ENCODE measurements at regions not wholly inside any gene's neighbourhood (a gene's known extent, or its start where the extent isn't known, plus 50 kb on each side); places are given as distances from the start of the nearest gene placed in this dataset.

GRCh38 chr13:112209711-112210110 is 142.8 kb downstream of the SOX1 start:
- Histone ChIP-seq H3K9me3 (ENCODE audit: control insufficient read depth in 2 of 2, insufficient read depth in 1 of 2, low read length in 1 of 2) (no peaks in the 10 kb centered on the region), H3K27ac (ENCODE audit: low read depth in 1 of 2, low read length in 1 of 2) (no peak overlapping the region), H3K4me3 (ENCODE audit: low read length in 2 of 2) (no peak overlapping the region), H3K36me3 (ENCODE audit: control insufficient read depth in 2 of 2, insufficient read depth in 2 of 2, low read length in 1 of 2) (no peaks in the 10 kb centered on the region), H3K27me3 (ENCODE audit: control insufficient read depth in 2 of 2, insufficient read depth in 1 of 2, low read length in 1 of 2) (peaks cover 11 to 22% of the 10 kb centered on the region in 2 donors), H3K4me1 (ENCODE audit: control insufficient read depth in 2 of 2, insufficient read depth in 2 of 2, low read length in 2 of 2) (no peaks in the 10 kb centered on the region)
- 92% methylated on average over 9 of the region's 9 CpGs for WGBS
- DNase-seq (ENCODE audit: low read depth in 6 of 9, low spot score in 9 of 9) = no peak

GRCh38 chr13:112210371-112210770 is 143.4 kb downstream of the SOX1 start:
- Histone ChIP-seq H3K4me3 (ENCODE audit: low read length in 2 of 2) (no peak overlapping the region), H3K27ac (ENCODE audit: low read depth in 1 of 2, low read length in 1 of 2) (no peak overlapping the region), H3K4me1 (ENCODE audit: control insufficient read depth in 2 of 2, insufficient read depth in 2 of 2, low read length in 2 of 2) (no peaks in the 10 kb centered on the region), H3K9me3 (ENCODE audit: control insufficient read depth in 2 of 2, insufficient read depth in 1 of 2, low read length in 1 of 2) (no peaks in the 10 kb centered on the region), H3K36me3 (ENCODE audit: control insufficient read depth in 2 of 2, insufficient read depth in 2 of 2, low read length in 1 of 2) (no peaks in the 10 kb centered on the region), H3K27me3 (ENCODE audit: control insufficient read depth in 2 of 2, insufficient read depth in 1 of 2, low read length in 1 of 2) (peaks cover 5 to 16% of the 10 kb centered on the region in 2 donors)
- 71% methylated on average over 11 of the region's 11 CpGs for WGBS
- no peak for DNase-seq (ENCODE audit: low read depth in 6 of 9, low spot score in 9 of 9)

DNA sequence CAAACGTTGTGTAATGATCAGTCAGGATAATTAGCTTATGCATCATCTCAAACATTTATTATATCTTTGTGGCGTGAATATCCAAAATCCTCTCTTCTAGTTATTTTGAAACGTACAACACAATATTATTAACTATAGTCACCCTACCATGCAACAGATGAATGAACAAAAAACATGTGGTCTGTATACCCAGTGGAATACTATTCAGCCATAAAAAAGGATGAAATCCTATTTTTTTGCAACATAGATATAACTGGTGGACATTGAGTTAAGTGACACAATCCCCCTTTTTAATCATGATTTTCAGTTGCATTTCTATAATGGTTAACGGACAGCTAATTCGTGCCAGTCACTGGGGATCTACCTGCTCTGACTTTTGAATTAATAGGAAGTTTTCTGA is 145.6 kb downstream of the SOX1 start:
- Histone ChIP-seq H3K9me3 (ENCODE audit: control insufficient read depth in 2 of 2, insufficient read depth in 1 of 2, low read length in 1 of 2) (no peaks in the 10 kb centered on the region), H3K27ac (ENCODE audit: low read depth in 1 of 2, low read length in 1 of 2) (no peak overlapping the region), H3K4me3 (ENCODE audit: low read length in 2 of 2) (no peak overlapping the region), H3K4me1 (ENCODE audit: control insufficient read depth in 2 of 2, insufficient read depth in 2 of 2, low read length in 2 of 2) (no peaks in the 10 kb centered on the region), H3K36me3 (ENCODE audit: control insufficient read depth in 2 of 2, insufficient read depth in 2 of 2, low read length in 1 of 2) (no peaks in the 10 kb centered on the region), H3K27me3 (ENCODE audit: control insufficient read depth in 2 of 2, insufficient read depth in 1 of 2, low read length in 1 of 2) (peaks cover 0 to 4% of the 10 kb centered on the region in 2 donors)
- DNase-seq (ENCODE audit: low read depth in 6 of 9, low spot score in 9 of 9) = no peak
- WGBS = 93% methylated on average over 5 of the region's 5 CpGs

- DNase-seq (ENCODE audit: low read depth in 6 of 9, low spot score in 9 of 9) = no peak
- Histone ChIP-seq H3K9me3 (ENCODE audit: control insufficient read depth in 2 of 2, insufficient read depth in 1 of 2, low read length in 1 of 2) (no peaks in the 10 kb centered on the region), H3K4me1 (ENCODE audit: control insufficient read depth in 2 of 2, insufficient read depth in 2 of 2, low read length in 2 of 2) (no peaks in the 10 kb centered on the region), H3K27ac (ENCODE audit: low read depth in 1 of 2, low read length in 1 of 2) (no peak overlapping the region), H3K4me3 (ENCODE audit: low read length in 2 of 2) (no peak overlapping the region), H3K27me3 (ENCODE audit: control insufficient read depth in 2 of 2, insufficient read depth in 1 of 2, low read length in 1 of 2) (peaks cover 0 to 1% of the 10 kb centered on the region in 2 donors), H3K36me3 (ENCODE audit: control insufficient read depth in 2 of 2, insufficient read depth in 2 of 2, low read length in 1 of 2) (no peaks in the 10 kb centered on the region)
- 87% methylated on average over 24 of the region's 24 CpGs for WGBS
Measured at GRCh38 chr13:112213467-112214255, 146.7 kb downstream of the SOX1 start.

DNA sequence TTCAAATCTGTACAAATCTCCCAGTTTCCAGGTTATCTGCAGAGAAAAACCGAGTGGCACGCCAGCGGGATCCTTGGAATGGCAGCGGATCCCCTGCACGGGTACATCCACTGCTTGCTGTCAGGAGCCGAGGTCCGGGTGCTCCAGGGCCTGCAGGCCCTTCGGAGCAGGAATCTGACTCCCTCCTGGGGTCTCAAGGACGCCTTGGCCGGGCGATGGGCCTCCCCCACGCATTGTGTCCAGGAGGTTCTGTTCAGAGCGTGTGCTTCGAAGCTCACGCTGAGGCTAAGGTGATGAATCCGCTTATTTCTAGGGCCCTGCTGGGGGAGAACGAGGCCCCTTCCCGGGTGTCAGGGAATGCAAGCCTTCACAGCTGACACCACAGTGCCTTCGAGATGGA is 148.9 kb downstream of the SOX1 start:
- H3K36me3 ChIP-seq (ENCODE audit: control insufficient read depth in 2 of 2, insufficient read depth in 2 of 2, low read length in 1 of 2) = no peaks in the 10 kb centered on the region
- no peak for DNase-seq (ENCODE audit: low read depth in 6 of 9, low spot score in 9 of 9)
- WGBS = 86% methylated on average over 19 of the region's 19 CpGs
- H3K4me1 ChIP-seq (ENCODE audit: control insufficient read depth in 2 of 2, insufficient read depth in 2 of 2, low read length in 2 of 2) = no peaks in the 10 kb centered on the region
- H3K9me3 ChIP-seq (ENCODE audit: control insufficient read depth in 2 of 2, insufficient read depth in 1 of 2, low read length in 1 of 2) = no peaks in the 10 kb centered on the region
- no peak overlapping the region for H3K27ac ChIP-seq (ENCODE audit: low read depth in 1 of 2, low read length in 1 of 2)
- H3K27me3 ChIP-seq (ENCODE audit: control insufficient read depth in 2 of 2, insufficient read depth in 1 of 2, low read length in 1 of 2) = no peaks in the 10 kb centered on the region
- H3K4me3 ChIP-seq (ENCODE audit: low read length in 2 of 2) = no peak overlapping the region

GRCh38 chr13:112217431-112217830 is 150.5 kb downstream of the SOX1 start:
- Histone ChIP-seq H3K36me3 (ENCODE audit: control insufficient read depth in 2 of 2, insufficient read depth in 2 of 2, low read length in 1 of 2) (no peaks in the 10 kb centered on the region), H3K27ac (ENCODE audit: low read depth in 1 of 2, low read length in 1 of 2) (no peak overlapping the region), H3K9me3 (ENCODE audit: control insufficient read depth in 2 of 2, insufficient read depth in 1 of 2, low read length in 1 of 2) (no peaks in the 10 kb centered on the region), H3K27me3 (ENCODE audit: control insufficient read depth in 2 of 2, insufficient read depth in 1 of 2, low read length in 1 of 2) (no peaks in the 10 kb centered on the region), H3K4me1 (ENCODE audit: control insufficient read depth in 2 of 2, insufficient read depth in 2 of 2, low read length in 2 of 2) (no peaks in the 10 kb centered on the region), H3K4me3 (ENCODE audit: low read length in 2 of 2) (no peak overlapping the region)
- DNase-seq (ENCODE audit: low read depth in 6 of 9, low spot score in 9 of 9) = no peak
- WGBS = 88% methylated on average over 7 of the region's 7 CpGs

- Histone ChIP-seq H3K9me3 (ENCODE audit: control insufficient read depth in 2 of 2, insufficient read depth in 1 of 2, low read length in 1 of 2) (no peaks in the 10 kb centered on the region), H3K4me3 (ENCODE audit: low read length in 2 of 2) (no peak overlapping the region), H3K27ac (ENCODE audit: low read depth in 1 of 2, low read length in 1 of 2) (no peak overlapping the region), H3K4me1 (ENCODE audit: control insufficient read depth in 2 of 2, insufficient read depth in 2 of 2, low read length in 2 of 2) (no peaks in the 10 kb centered on the region), H3K36me3 (ENCODE audit: control insufficient read depth in 2 of 2, insufficient read depth in 2 of 2, low read length in 1 of 2) (no peaks in the 10 kb centered on the region), H3K27me3 (ENCODE audit: control insufficient read depth in 2 of 2, insufficient read depth in 1 of 2, low read length in 1 of 2) (no peaks in the 10 kb centered on the region)
- 81% methylated on average over 6 of the region's 6 CpGs for WGBS
- no peak for DNase-seq (ENCODE audit: low read depth in 6 of 9, low spot score in 9 of 9)
Measured at GRCh38 chr13:112218416-112218815, 151.5 kb downstream of the SOX1 start.

GRCh38 chr13:112219740-112220139 is 152.8 kb downstream of the SOX1 start:
- Histone ChIP-seq H3K4me1 (ENCODE audit: control insufficient read depth in 2 of 2, insufficient read depth in 2 of 2, low read length in 2 of 2) (no peaks in the 10 kb centered on the region), H3K9me3 (ENCODE audit: control insufficient read depth in 2 of 2, insufficient read depth in 1 of 2, low read length in 1 of 2) (no peaks in the 10 kb centered on the region), H3K36me3 (ENCODE audit: control insufficient read depth in 2 of 2, insufficient read depth in 2 of 2, low read length in 1 of 2) (no peaks in the 10 kb centered on the region), H3K27me3 (ENCODE audit: control insufficient read depth in 2 of 2, insufficient read depth in 1 of 2, low read length in 1 of 2) (no peaks in the 10 kb centered on the region), H3K27ac (ENCODE audit: low read depth in 1 of 2, low read length in 1 of 2) (no peak overlapping the region), H3K4me3 (ENCODE audit: low read length in 2 of 2) (no peak overlapping the region)
- DNase-seq (ENCODE audit: low read depth in 6 of 9, low spot score in 9 of 9) = no peak
- 91% methylated on average over 8 of the region's 8 CpGs for WGBS

DNA sequence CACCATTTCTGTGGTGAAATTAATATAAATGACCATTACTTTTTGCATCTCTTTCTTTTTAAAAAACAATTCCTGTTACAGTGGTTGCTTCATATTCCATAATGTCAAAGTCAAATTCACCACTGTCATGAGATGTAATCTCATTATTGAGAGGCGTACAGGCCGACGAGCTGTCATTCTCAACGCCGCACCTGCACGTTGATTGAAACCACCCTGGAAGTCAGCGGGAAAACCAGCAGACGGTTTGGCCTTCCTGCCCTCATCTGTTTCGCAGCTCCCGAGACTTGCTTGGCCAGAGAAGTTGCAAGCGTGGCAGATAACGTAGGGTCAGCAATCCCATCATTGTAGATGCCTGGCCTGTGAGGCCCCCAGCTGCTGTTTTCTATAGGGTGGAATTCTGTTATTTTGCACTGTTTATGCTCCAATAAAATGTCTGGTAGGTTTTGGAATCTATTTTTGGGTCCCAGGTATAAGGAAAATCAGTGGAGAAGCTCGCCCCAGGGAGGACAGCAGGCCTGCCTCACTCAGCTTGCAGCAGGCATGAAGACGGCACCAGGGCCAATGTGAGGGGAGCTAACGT is 153.4 kb downstream of the SOX1 start:
- DNase-seq (ENCODE audit: low read depth in 6 of 9, low spot score in 9 of 9) = no peak
- no peak overlapping the region for H3K4me3 ChIP-seq (ENCODE audit: low read length in 2 of 2)
- H3K27ac ChIP-seq (ENCODE audit: low read depth in 1 of 2, low read length in 1 of 2) = no peak overlapping the region
- H3K36me3 ChIP-seq (ENCODE audit: control insufficient read depth in 2 of 2, insufficient read depth in 2 of 2, low read length in 1 of 2) = no peaks in the 10 kb centered on the region
- H3K27me3 ChIP-seq (ENCODE audit: control insufficient read depth in 2 of 2, insufficient read depth in 1 of 2, low read length in 1 of 2) = no peaks in the 10 kb centered on the region
- H3K4me1 ChIP-seq (ENCODE audit: control insufficient read depth in 2 of 2, insufficient read depth in 2 of 2, low read length in 2 of 2) = no peaks in the 10 kb centered on the region
- WGBS = 88% methylated on average over 15 of the region's 15 CpGs
- no peaks in the 10 kb centered on the region for H3K9me3 ChIP-seq (ENCODE audit: control insufficient read depth in 2 of 2, insufficient read depth in 1 of 2, low read length in 1 of 2)

Measured in thymus (tissue), 11 donors.